GM23338 (cell line): ENCODE measurements at regions not wholly inside any gene's neighbourhood (a gene's known extent, or its start where the extent isn't known, plus 50 kb on each side); places are given as distances from the start of the nearest gene placed in this dataset.

Experiments
- ATAC-seq: fragments of 200-7000 bp; cut with Tn5 transposase; 3 replicates; pipeline ENCODE4 v1.9.1; 2020
- DNase-seq: peaks from one replicate; pipeline ENCODE4 v3.0.0-alpha.2; 2015; ENCODE audit warnings: low spot score
- H2AFZ ChIP-seq: fragments of 200-600 bp; sonication (generic); 2 replicates; pipeline ENCODE4 v1.8.0; 2016; ENCODE audit warnings: antibody characterized with exemption, mild to moderate bottlenecking, moderate library complexity
- H3F3A ChIP-seq: fragments of 200-600 bp; sonication (generic); replicated peaks from 2 replicates; pipeline ENCODE4 v1.8.0; 2017; ENCODE audit warnings: antibody characterized with exemption, mixed run types, low read depth
- H3K27ac ChIP-seq: fragments of 200-600 bp; sonication (generic); 2 replicates; pipeline ENCODE4 v1.6.1; 2016; ENCODE audit warnings: low read depth
- H3K27me3 ChIP-seq: fragments of 200-600 bp; sonication (generic); 2 replicates; pipeline ENCODE4 v1.8.0; 2016; ENCODE audit warnings: mild to moderate bottlenecking, mixed run types, moderate library complexity; ENCODE audit not compliant: insufficient read depth
- H3K36me3 ChIP-seq: fragments of 200-600 bp; sonication (generic); 2 replicates; pipeline ENCODE4 v1.8.0; 2016; ENCODE audit warnings: mild to moderate bottlenecking; ENCODE audit not compliant: insufficient read depth
- H3K4me1 ChIP-seq: fragments of 200-600 bp; sonication (generic); 2 replicates; pipeline ENCODE4 v1.8.0; 2016; ENCODE audit warnings: mild to moderate bottlenecking, moderate library complexity; ENCODE audit not compliant: insufficient read depth
- H3K4me2 ChIP-seq: fragments of 200-600 bp; sonication (generic); 2 replicates; pipeline ENCODE4 v1.7.1; 2017; ENCODE audit warnings: mixed run types
- H3K4me3 ChIP-seq: fragments of 200-600 bp; sonication (generic); 2 replicates; pipeline ENCODE4 v1.6.1; 2016; ENCODE audit warnings: mixed run types
- H3K79me2 ChIP-seq: fragments of 200-600 bp; sonication (generic); replicated peaks from 2 replicates; pipeline ENCODE4 v1.8.0; 2017; ENCODE audit warnings: mild to moderate bottlenecking; ENCODE audit not compliant: insufficient read depth
- H3K9me2 ChIP-seq: fragments of 200-600 bp; sonication (generic); 2 replicates; pipeline ENCODE4 v1.8.0; 2017; ENCODE audit not compliant: insufficient read depth
- H4K20me1 ChIP-seq: fragments of 200-600 bp; sonication (generic); replicated peaks from 2 replicates; pipeline ENCODE4 v1.8.0; 2017; ENCODE audit warnings: mild to moderate bottlenecking; ENCODE audit not compliant: insufficient read depth
- H3K27ac Mint-ChIP-seq: 2 replicates; pipeline ENCODE4 v1.8.0; 2020; ENCODE audit warnings: inconsistent platforms, mild to moderate bottlenecking, moderate library complexity, mixed read lengths
- H3K27me3 Mint-ChIP-seq: 3 replicates; pipeline ENCODE4 v1.8.0; 2022; ENCODE audit warnings: low read depth, mild to moderate bottlenecking, moderate library complexity, mixed read lengths, inconsistent platforms; ENCODE audit not compliant: insufficient read depth, poor library complexity
- H3K36me3 Mint-ChIP-seq: 3 replicates; pipeline ENCODE4 v1.8.0; 2021; ENCODE audit warnings: low read depth, mild to moderate bottlenecking, inconsistent platforms, moderate library complexity, mixed read lengths
- H3K4me1 Mint-ChIP-seq: 3 replicates; pipeline ENCODE4 v1.8.0; 2020; ENCODE audit warnings: mild to moderate bottlenecking, inconsistent platforms, mixed read lengths
- H3K4me3 Mint-ChIP-seq: 3 replicates; pipeline ENCODE4 v1.8.0; 2021; ENCODE audit warnings: moderate library complexity, mild to moderate bottlenecking, inconsistent platforms, mixed read lengths
- H3K9me3 Mint-ChIP-seq: 3 replicates; pipeline ENCODE4 v1.8.0; 2020; ENCODE audit warnings: moderate library complexity, mild to moderate bottlenecking, inconsistent platforms, mixed read lengths
- CREB1 ChIP-seq: fragments of 250-450 bp; sonication (Bioruptor Pico); IDR thresholded peaks from 2 replicates; pipeline ENCODE4 v1.5.0; 2020; ENCODE audit warnings: low read depth, mild to moderate bottlenecking, moderate library complexity
- CTCF ChIP-seq, 2 experiments: fragments of 200-600 bp in 1 of 2; sonication (generic) in 1 of 2; conservative IDR thresholded peaks; 2 replicates each; pipeline versions ENCODE4 v1.5.1 to v1.6.1; 2016 to 2017; ENCODE audit warnings: antibody characterized with exemption in 2 of 2, low read depth in 2 of 2, mild to moderate bottlenecking in 2 of 2, moderate library complexity in 1 of 2
- ETS1 ChIP-seq: IDR thresholded peaks from 2 replicates; pipeline ENCODE4 v1.6.1; 2016; ENCODE audit warnings: antibody characterized with exemption
- EZH2 ChIP-seq: fragments of 200-600 bp; sonication (generic); IDR thresholded peaks from one replicate; pipeline ENCODE4 v1.8.0; 2017; ENCODE audit warnings: antibody characterized with exemption, mild to moderate bottlenecking, low read depth; ENCODE audit not compliant: unreplicated experiment
- EZH2phosphoT487 ChIP-seq: fragments of 200-600 bp; sonication (generic); IDR thresholded peaks from one replicate; pipeline ENCODE4 v1.8.1; 2018; ENCODE audit warnings: antibody characterized with exemption; ENCODE audit not compliant: unreplicated experiment
- NANOG ChIP-seq: IDR thresholded peaks from 2 replicates; pipeline ENCODE4 v1.6.1; 2016; ENCODE audit warnings: antibody characterized with exemption, borderline replicate concordance
- POLR2AphosphoS5 ChIP-seq: IDR thresholded peaks from 2 replicates; pipeline ENCODE4 v1.6.1; 2016; ENCODE audit warnings: antibody characterized with exemption, low read depth
- REST ChIP-seq: IDR thresholded peaks from one replicate; pipeline ENCODE4 v1.6.1; 2018; ENCODE audit warnings: antibody characterized with exemption; ENCODE audit not compliant: unreplicated experiment
- STAT1 ChIP-seq: IDR thresholded peaks from one replicate; pipeline ENCODE4 v1.6.1; 2016; ENCODE audit warnings: antibody characterized with exemption; ENCODE audit not compliant: unreplicated experiment
- ZNF331 ChIP-seq: fragments of 250-450 bp; sonication (Bioruptor Pico); IDR thresholded peaks from 2 replicates; pipeline ENCODE4 v1.5.0; 2020; ENCODE audit warnings: low read depth, mild to moderate bottlenecking, moderate library complexity
- ZNF462 ChIP-seq: fragments of 250-450 bp; sonication (Bioruptor Pico); IDR thresholded peaks from 2 replicates; pipeline ENCODE4 v1.5.0; 2020; ENCODE audit warnings: mild to moderate bottlenecking, moderate library complexity

DNA sequence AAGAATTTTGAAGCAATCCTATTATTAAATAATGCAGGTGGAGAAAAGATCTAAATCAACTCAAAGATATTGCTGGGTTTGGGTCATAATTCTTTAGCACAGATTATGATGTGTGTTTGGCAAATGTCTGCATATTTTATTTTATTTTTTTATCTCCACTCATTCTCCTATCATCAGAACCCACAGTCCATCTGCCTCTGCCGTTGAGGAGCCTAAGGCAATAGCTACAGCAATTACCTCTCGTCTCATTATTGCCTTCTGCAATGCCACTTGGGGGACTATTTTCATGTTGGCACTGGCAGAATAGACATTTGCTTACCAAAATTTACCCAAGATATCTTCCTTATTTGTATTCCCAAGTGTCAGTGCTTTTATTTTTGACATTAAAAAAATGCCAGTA, 815.9 kb upstream of the CNTNAP5 start (continued):
- TF ChIP-seq CTCF (conservative IDR thresholded peaks at IDR 0.05; ENCODE audit: low read depth in 2 of 2) (no peak), EZH2phosphoT487 (no peak), POLR2AphosphoS5 (no peak)

- ATAC-seq: no peak
Measured at GRCh38 chr2:123211181-123211580, 813.9 kb upstream of the CNTNAP5 start.

More at GRCh38 chr2:123211181-123211580, 813.9 kb upstream of the CNTNAP5 start:
- H3K79me2 ChIP-seq: no peaks in the 10 kb centered on the region
- no peaks in the 10 kb centered on the region for H4K20me1 ChIP-seq
- no peaks in the 10 kb centered on the region for H3K27me3 ChIP-seq
- H3F3A ChIP-seq: no peaks in the 10 kb centered on the region
- no peak overlapping the region for H3K27ac ChIP-seq
- Mint-ChIP-seq H3K27me3 (peaks cover 2% of the 10 kb centered on the region), H3K4me3 (no peak overlapping the region), H3K36me3 (no peaks in the 10 kb centered on the region), H3K27ac (no peak overlapping the region), H3K4me1 (no peaks in the 10 kb centered on the region), H3K9me3 (no peaks in the 10 kb centered on the region)
- H3K9me2 ChIP-seq: no peaks in the 10 kb centered on the region
- no peak overlapping the region for H3K4me2 ChIP-seq
- TF ChIP-seq CREB1 (CRISPR knock-in tag) (no peak), EZH2phosphoT487 (no peak), NANOG (no peak), REST (no peak), ETS1 (no peak), EZH2 (no peak), POLR2AphosphoS5 (no peak), ZNF331 (CRISPR knock-in tag) (no peak), STAT1 (no peak), ZNF462 (CRISPR knock-in tag) (no peak)
- no peak overlapping the region for H3K4me3 ChIP-seq
- no peak for DNase-seq
- H3K36me3 ChIP-seq: no peaks in the 10 kb centered on the region
- H2AFZ ChIP-seq: no peak overlapping the region
- H3K4me1 ChIP-seq: no peaks in the 10 kb centered on the region
